Body of pancreas (tissue), 4 donors: ENCODE measurements at regions not wholly inside any gene's neighbourhood (a gene's known extent, or its start where the extent isn't known, plus 50 kb on each side); places are given as distances from the start of the nearest gene placed in this dataset.

Experiments used
- CTCF ChIP-seq, 7 experiments: fragments of 450-650 bp in 4 of 7; fragments of 200-600 bp in 3 of 7; sonication (generic) in 3 of 7; IDR thresholded peaks; one replicate each; pipeline ENCODE4 v1.5.1; 2016 to 2019; ENCODE audit warnings: antibody characterized with exemption in 7 of 7
- POLR2A ChIP-seq, 3 donors: fragments of 450-650 bp; IDR thresholded peaks; one replicate each; pipeline ENCODE4 v1.6.1; 2016; ENCODE audit warnings: antibody characterized with exemption in 3 of 3, mild to moderate bottlenecking in 2 of 3

GRCh38 chr6:113353392-113353791 lies 503.8 kb upstream of the MARCKS start:
- TF ChIP-seq CTCF (IDR thresholded peaks at IDR 0.05) (no peak), POLR2A (IDR thresholded peaks at IDR 0.05) (no peak)
